GM21528 (cell line): ENCODE measurements at regions not wholly inside any gene's neighbourhood (a gene's known extent, or its start where the extent isn't known, plus 50 kb on each side); places are given as distances from the start of the nearest gene placed in this dataset.

Experiments
- ATAC-seq: cut with Tn5 transposase; IDR thresholded peaks from one replicate; pipeline ENCODE4 v1.9.1; 2021; ENCODE audit warnings: mild to moderate bottlenecking, moderate library complexity; ENCODE audit not compliant: unreplicated experiment, low FRiP score

DNA sequence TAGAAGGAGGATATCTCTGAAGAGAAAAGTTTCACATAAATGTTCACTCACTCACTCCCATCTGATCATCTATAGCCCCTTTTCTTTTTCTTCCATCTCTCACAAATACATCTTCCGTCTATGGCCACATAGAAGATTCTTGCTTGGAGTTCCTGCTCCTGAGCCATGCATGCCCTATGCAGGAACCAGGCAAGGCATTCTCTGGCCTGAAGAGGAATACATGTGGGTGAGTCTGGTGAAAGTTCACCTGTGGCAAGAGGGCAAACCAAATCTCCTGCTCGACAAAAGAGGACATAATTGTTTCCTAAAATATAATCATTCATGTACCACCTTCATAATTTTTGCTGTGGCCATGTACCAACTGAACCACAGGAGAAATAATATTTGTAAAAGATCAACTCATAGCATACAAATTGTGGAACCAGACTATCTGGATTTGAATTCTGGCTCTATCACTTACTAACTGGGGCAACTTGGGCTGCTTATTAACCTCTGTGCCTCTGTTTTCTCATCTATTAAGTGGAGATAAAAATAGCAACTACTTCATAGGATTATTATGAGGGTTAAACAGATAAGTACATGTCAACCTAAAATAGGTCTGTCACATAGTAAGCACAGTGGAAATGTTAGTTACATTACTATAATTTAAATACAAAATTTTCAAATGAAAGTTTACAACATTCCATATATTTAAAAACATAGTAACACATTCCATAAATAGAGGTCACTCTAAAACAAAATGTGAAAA is 121.2 kb upstream of the NFIB start:
- ATAC-seq, result no peak

DNA sequence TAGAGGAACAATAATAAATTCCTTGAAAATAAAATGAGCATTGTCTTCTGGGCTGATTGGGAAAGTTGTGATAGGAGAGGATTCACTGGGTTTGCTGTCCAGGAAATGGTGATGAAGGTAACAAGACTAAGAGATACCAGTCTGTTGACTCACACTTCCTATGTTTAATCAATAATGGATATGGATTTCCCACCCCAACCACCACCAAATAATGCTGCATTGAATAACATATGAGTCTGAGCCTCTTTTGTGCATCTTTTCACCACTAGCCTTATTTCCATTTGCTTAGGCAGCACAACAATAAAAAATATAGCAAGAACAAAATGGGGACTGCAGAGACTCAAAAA is 120.2 kb upstream of the NFIB start:
- no peak for ATAC-seq

DNA sequence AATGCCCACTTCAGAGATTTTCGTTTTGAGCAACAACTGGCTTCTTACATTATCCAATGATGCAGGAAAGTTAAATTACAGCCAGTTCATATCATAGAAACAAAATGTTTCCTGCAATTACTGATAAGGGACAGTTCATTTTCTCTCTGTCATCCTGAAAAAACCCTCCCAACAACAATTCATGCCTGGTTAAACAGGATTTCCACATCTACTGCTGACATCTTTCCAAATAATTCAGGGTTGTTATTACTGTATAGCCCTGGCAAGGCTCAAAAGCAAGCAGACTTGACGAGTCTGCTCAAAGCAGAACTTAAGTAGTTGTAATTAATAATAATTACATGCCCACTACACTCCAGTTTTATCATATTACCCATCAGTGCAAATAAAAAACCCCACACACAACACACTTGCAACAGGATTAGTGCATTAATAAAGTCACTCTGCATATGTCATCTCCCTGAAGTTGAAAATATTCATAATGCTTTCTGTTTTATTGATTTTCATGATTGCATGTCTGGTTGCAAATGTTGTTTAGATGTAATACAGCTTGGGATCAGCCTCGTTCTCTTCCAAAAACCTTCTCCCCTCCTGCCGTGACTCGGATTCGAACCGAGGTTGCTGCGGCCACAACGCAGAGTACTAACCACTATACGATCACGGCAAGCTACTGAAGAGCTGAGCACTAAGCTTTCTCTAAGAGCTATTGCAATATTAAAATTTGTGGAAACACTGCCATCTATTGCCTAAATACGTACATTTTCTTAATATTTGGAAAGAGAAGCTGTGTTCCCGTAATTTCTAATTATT is 119.6 kb upstream of the NFIB start:
- no peak for ATAC-seq

DNA sequence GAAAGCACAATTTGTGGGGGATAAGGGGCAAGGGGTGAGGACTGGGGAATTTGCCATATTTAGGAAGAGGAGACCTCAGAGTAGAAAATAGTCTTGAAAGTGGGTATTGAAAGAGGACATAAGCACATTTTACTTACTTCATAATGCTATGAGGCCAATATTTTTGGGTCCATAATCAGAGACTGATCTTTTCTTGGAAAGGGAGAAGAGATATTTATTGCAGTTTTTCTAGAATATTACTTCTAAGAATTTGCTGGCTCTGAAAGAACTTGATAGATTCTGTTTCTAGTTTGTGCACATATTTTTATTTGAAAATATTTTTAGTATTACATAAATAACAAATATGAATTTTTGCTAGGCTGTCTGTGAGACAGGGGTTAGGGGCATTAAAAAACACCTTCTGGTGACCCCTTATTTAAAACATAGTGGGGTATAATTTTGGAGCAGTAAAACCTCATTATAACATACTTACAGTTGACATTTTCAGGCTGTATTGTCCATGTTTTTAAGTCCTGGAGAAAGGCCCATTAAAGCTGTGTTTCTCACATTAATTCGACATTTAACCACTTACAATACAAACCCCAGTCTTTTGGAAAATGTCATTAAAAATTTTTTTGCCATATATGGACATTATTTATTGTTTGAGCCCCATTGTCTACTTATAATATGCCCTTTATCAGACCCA is 118.9 kb upstream of the NFIB start:
- ATAC-seq, result no peak

DNA sequence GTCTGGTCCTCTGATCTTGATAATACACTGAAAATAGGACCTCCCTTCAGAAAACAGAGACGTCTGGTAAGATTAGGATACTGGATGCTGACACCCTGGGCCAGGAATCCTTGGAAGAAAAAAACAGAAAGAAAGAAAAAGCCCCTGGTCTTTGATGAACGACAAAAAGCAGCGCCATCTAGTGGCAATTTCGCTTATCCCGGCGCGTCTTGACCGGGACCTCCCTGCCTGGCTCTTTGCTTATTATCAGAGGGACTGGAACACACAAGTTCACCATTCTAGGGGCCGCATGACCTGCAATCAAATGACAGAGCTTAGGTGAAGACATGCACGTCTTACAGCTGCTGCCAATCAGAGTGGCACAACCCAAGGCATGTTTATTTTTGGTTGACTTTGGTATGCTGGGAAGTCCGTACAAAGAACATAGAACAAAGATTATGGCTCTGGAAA is 114.9 kb upstream of the NFIB start:
- ATAC-seq, result no peak

DNA sequence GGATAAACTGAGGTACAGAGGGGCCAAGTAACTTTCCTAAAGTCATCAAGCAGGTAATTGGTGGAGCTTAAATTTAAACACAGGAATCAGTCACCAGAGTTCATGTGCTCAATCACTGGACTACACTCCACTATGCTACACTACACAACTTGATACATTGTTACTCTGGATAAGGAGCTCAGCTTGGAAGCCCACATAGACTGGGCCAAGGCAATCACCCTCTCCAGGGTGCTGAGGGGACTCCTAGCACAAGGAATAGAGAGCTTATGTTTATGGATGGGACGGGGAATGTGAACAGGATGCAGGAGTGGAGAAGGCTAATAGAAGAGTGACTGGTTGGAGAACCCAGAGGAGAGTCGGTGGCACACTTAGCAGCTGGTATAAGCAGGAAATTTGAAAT is 113.5 kb upstream of the NFIB start:
- no peak for ATAC-seq

DNA sequence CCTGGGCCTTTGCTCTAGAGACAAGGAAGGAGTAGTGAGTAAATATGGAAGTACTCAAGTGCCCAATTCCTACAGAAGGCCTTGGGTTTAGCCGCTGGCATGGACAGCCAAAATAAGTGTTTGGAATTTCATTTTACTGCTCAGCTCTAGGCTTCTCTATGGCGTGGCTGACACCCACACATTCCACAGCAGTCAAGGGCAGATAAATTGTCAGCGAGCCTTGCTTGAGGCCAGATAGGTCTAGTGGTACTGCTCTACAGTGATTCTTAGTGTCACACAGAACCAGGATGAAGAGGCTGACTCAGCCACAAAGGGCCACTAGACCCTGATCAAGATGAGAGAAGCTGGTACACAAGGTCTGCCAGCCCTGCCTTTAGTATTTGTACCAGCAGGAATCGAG is 111.0 kb upstream of the NFIB start:
- ATAC-seq, result no peak

DNA sequence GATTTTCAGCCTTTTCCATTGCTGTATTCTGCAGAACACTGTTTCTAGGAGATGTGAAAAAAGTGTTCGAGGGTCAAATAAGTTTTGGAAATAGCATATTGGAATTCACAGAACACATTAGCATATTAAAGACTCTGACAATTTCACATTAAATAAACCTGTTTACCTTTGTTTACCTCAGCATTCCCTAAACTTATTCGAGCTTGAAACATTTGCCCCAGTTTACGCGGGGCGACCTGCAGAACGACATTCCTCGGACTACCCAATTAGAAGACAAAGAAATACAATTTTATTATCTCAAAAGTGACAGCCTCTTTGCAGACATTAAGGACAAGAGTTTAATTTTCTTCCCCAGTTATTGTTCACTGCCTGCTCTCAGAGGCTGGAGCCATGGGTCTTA is 110.3 kb upstream of the NFIB start:
- no peak for ATAC-seq

DNA sequence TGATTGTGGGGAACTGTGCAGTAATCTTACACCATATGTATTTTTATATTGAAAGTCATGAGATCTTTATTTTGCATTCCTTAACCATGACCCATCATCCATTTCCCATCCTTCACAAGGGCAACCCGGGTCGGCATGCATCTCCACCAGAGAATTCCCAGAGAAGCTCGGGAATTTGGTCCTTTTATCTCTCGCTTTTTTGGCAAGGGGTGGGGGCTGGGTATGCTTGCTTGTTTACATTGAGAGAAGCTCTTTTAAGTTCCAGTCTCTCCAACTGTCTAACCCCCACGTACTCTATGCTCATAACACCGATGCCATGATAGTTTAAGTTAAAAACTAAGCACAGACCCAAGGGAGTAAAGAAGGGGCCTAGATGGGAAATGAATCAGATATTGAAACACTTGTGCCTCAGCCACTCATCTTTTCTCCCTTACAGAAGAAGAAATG is 109.9 kb upstream of the NFIB start:
- no peak for ATAC-seq

DNA sequence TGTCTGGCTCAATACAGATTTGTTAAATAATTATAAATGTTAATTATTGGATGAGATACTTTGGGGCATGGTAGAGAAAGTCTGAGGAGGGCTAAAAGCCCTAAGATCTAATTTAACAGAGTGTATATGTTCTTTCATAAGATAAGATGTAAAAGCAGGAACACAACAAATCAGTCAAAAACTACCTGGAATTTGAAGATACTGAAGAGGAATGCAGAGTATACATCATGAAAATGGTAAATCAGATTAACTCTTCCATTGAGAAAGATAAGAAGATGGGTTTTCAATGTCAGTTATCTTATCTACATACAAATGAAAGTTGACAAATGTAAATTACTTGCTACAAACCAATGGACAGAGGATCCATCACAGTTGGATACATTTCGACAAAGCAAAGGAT is 107.3 kb upstream of the NFIB start:
- no peak for ATAC-seq

DNA sequence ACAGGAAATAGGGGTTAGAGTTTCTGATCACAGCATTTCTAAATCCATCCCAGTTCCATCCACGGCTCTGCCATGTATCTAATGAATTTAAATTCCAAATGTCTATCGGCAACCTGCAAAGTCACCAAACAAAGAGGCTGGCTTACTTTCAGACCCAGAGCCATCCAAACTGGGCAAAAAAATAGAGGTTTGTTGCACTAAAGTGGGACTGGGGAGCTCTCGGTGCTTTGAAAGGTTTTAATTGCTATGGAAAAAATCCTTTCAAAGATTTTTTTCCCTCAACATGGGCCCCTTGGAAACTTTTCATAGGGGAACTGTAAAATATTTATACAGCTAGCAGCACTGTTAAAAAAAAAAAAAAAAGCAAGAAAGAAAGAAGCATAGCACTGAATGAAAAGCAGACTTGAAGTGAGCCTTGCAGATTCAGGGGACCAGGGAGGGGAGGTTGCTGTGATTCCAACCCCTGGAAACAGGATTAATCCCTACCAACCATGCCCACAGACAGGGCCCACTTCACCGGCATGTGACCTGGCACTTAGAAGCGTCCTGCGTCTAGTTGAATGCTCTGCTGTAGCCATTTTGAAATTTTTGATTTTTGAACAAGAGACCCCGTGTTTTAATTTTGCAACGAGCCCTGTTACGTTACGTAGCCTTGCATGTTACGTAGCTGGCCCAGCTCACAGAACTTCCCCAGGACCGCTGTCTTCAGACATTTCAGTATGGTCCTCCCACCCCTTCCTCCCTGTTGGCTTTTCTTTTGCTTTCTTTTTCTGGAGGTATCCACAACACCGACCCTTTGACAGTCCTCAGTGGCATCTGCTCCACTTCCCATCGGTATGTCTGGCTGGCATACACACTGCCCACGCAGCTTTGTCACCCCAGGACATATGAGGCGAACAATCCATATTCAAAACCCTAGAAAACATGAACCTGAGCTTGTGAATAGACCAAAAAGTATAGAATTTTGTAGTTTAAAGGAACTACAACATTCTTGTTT is 105.3 kb upstream of the NFIB start:
- ATAC-seq, result no peak

DNA sequence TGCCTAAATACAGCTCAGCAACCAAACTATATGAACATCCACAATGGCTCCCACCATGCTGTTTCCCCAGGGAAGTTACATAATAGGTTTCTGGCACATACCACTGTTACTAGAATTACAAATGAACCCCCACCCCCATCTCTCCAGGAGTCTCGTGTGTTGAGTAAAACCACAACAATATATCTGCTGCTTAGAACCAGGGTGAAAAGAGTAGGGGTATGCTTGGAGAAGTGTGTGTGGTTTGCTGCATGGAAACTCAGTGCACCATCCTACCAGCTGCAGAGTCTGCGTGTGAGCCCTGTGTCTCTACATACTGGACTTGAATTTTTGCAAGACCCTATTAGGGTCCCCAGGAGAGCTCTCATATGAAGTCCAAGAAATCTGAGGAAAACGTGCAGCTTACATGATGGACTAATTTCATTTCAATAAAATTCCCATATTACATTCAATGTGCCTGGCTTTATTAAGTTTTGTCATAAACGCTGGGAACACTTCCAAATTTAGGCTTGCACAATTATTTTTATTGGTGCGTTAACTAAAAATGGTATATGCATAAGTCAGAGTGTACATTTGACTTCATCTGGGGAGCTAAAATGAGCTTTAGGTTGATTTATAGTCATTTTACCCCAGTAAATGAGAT is 104.5 kb upstream of the NFIB start:
- ATAC-seq, result no peak

DNA sequence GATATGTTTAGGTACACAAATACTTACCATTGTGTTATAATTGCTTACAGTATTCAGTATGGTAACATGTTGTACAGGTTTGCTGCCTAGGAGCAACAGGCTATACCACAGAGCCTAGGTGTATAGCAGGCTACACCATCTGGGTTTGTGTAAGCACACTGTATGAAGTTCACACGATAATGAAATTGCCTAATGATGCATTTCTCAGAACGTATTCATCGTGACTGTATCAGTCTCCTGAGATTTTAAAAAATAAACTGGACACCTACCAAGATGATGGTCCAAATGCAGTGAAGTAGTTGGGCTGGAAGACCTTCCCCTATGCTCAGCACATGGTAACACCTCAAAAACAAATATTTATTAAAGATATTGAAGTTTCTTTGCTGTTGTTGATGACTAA is 103.3 kb upstream of the NFIB start:
- ATAC-seq, result no peak

DNA sequence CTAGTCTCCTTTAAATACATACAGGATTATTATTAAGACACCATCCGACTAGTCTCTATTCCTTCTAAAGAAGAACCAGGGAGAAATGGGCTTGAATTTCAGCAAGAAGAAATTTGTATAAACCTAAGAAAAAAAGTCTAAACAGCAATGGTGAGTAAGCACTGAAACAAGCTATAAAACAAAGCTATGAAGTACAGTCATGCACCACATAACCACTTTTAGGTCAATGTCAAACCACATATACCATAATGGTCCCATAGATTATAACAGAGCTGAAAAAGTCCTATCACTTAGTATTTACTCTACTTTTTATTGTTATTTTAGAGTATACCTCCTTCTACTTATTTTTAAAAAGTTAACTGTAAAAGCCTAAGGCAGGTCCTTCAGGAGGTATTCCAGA is 102.0 kb upstream of the NFIB start:
- no peak for ATAC-seq

DNA sequence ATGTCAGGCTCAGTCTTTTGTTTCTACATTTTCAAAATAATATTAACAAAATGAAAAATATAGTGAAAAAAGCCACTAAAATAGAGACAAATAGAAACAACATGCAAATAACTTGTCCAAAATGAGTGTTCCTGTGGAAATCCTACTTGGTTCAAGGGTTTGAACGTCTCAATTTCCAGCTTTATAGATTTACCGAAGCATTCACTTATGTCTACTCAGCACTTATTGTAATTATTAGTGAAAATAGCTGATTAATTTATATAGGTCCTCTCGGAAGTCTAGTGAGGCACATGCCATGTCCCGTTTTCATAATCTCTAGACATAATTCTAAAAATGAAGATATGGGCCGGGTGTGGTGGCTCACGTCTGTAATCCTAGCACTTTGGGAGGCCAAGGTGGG is 99.9 kb upstream of the NFIB start:
- no peak for ATAC-seq

DNA sequence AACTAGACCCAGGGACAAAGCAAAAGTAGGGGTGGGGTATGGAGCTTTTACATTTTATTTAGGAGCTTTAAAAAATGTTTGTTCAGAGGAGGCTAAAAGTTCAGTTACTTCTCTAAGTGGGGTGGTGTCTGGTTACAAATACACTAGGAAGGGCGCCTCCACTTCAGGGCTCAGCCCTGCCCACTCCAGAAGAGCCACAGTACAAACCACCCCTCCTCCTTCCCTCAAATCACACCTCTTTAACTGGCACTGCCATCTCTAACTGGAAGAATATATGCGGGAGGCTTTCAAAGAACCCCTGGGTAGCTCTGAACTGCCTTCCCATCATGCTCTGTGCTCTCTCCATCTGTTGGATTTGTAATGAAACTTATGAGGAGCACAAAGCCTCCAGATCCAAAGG is 98.8 kb upstream of the NFIB start:
- no peak for ATAC-seq

DNA sequence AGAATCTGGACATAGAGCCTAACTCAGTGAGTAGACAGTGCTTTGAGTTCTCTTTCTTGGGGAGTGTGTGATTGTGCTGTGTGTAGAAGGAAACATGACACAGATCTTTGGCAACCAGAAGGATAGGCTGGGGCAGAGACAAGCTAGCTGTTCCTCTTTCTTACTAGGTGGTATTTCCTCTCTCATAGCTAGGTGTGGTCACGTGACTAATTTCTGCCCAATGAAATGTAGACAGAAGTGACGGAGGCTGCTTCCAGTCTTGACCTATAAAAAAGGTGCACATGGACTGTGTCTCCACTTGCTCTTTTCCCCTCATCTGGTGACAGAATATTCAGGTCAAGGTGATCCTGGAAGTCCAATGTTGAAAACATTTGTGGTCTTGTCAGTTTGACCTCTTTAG is 92.5 kb upstream of the NFIB start:
- no peak for ATAC-seq

DNA sequence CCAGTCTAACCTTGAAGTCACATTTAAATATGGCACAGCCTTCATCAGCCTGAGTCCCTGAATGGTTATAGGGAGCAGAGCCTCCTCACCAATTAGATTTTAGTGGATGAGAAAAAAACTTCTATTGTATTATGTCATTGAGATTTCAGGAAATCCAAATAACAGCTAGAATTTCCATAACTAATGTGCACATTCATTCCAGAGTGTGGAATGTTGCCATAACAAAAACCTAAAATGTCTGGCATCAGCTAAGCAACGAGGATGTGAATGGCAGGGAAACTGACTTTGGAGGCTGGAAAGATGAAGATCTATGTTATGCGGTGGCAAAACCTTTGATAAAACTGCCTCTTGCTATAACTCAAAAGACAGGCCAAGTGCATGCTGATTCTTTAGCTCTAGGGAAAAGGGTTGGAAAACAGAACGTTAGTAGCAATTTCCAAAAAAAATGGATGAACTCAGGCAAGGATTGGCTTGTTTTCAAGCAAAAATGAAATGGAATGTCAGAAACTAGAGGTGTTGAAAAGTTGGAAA is 91.3 kb upstream of the NFIB start:
- no peak for ATAC-seq

DNA sequence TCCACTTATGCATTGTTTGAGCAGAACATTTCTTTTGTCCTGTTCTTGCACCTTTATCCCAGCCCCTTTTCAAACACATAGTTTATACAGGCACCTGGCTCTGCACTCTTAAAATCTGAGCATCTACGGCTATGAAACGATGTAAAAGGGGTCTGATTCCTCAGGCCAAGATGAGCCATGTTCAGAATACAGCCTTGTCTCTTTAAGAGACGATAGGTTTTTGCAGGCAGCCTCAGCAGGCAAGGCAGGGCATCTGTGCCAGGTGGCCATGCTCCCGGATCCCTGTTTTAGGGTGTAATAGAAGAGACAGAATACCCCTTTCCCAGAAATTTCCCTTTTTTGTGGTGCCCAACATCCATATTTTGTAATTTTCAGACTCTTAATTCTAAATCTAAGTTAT is 89.1 kb upstream of the NFIB start:
- ATAC-seq, result no peak

DNA sequence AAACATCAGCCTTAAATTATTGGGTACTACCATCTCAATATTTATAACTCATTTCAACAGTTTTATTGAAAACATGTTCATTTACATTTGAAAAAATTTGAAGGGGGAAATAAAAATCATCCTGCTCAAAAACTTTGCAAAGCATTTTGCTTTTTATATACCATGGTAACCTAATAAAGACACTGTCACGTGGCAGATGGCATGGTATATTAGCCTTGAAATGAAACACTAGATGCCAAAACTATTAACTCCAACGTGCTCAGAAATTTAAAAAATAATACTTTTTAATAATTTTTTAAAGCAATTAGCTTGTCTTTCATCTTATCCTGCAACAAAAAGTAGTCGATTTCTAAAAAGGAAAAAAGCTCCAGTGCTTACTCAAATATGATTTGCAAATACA is 88.6 kb upstream of the NFIB start:
- no peak for ATAC-seq
